ENCODE measurements at regions not wholly inside any gene's neighbourhood (a gene's known extent, or its start where the extent isn't known, plus 50 kb on each side); places are given as distances from the start of the nearest gene placed in this dataset.

GRCh38 chr14:44777584-44777983 lies 184.2 kb downstream of the KLHL28 start:
- TF ChIP-seq CTCF (conservative IDR thresholded peaks at IDR 0.05; ENCODE audit: low read depth, low read length) (no peak), EZH2 (IDR thresholded peaks at IDR 0.05; ENCODE audit: borderline replicate concordance, low read depth, low read length, poor library complexity, severe bottlenecking) (no peak)
